GM23338 (cell line): ENCODE measurements at regions not wholly inside any gene's neighbourhood (a gene's known extent, or its start where the extent isn't known, plus 50 kb on each side); places are given as distances from the start of the nearest gene placed in this dataset.

Source experiments
- ATAC-seq: fragments of 200-7000 bp; cut with Tn5 transposase; 3 replicates; pipeline ENCODE4 v1.9.1; 2020
- DNase-seq: peaks from one replicate; pipeline ENCODE4 v3.0.0-alpha.2; 2015; ENCODE audit warnings: low spot score
- H2AFZ ChIP-seq: fragments of 200-600 bp; sonication (generic); 2 replicates; pipeline ENCODE4 v1.8.0; 2016; ENCODE audit warnings: antibody characterized with exemption, mild to moderate bottlenecking, moderate library complexity
- H3F3A ChIP-seq: fragments of 200-600 bp; sonication (generic); replicated peaks from 2 replicates; pipeline ENCODE4 v1.8.0; 2017; ENCODE audit warnings: antibody characterized with exemption, mixed run types, low read depth
- H3K27ac ChIP-seq: fragments of 200-600 bp; sonication (generic); 2 replicates; pipeline ENCODE4 v1.6.1; 2016; ENCODE audit warnings: low read depth
- H3K27me3 ChIP-seq: fragments of 200-600 bp; sonication (generic); 2 replicates; pipeline ENCODE4 v1.8.0; 2016; ENCODE audit warnings: mild to moderate bottlenecking, mixed run types, moderate library complexity; ENCODE audit not compliant: insufficient read depth
- H3K36me3 ChIP-seq: fragments of 200-600 bp; sonication (generic); 2 replicates; pipeline ENCODE4 v1.8.0; 2016; ENCODE audit warnings: mild to moderate bottlenecking; ENCODE audit not compliant: insufficient read depth
- H3K4me1 ChIP-seq: fragments of 200-600 bp; sonication (generic); 2 replicates; pipeline ENCODE4 v1.8.0; 2016; ENCODE audit warnings: mild to moderate bottlenecking, moderate library complexity; ENCODE audit not compliant: insufficient read depth
- H3K4me2 ChIP-seq: fragments of 200-600 bp; sonication (generic); 2 replicates; pipeline ENCODE4 v1.7.1; 2017; ENCODE audit warnings: mixed run types
- H3K4me3 ChIP-seq: fragments of 200-600 bp; sonication (generic); 2 replicates; pipeline ENCODE4 v1.6.1; 2016; ENCODE audit warnings: mixed run types
- H3K79me2 ChIP-seq: fragments of 200-600 bp; sonication (generic); replicated peaks from 2 replicates; pipeline ENCODE4 v1.8.0; 2017; ENCODE audit warnings: mild to moderate bottlenecking; ENCODE audit not compliant: insufficient read depth
- H3K9me2 ChIP-seq: fragments of 200-600 bp; sonication (generic); 2 replicates; pipeline ENCODE4 v1.8.0; 2017; ENCODE audit not compliant: insufficient read depth
- H4K20me1 ChIP-seq: fragments of 200-600 bp; sonication (generic); replicated peaks from 2 replicates; pipeline ENCODE4 v1.8.0; 2017; ENCODE audit warnings: mild to moderate bottlenecking; ENCODE audit not compliant: insufficient read depth
- H3K27ac Mint-ChIP-seq: 2 replicates; pipeline ENCODE4 v1.8.0; 2020; ENCODE audit warnings: inconsistent platforms, mild to moderate bottlenecking, moderate library complexity, mixed read lengths
- H3K27me3 Mint-ChIP-seq: 3 replicates; pipeline ENCODE4 v1.8.0; 2022; ENCODE audit warnings: low read depth, mild to moderate bottlenecking, moderate library complexity, mixed read lengths, inconsistent platforms; ENCODE audit not compliant: insufficient read depth, poor library complexity
- H3K36me3 Mint-ChIP-seq: 3 replicates; pipeline ENCODE4 v1.8.0; 2021; ENCODE audit warnings: low read depth, mild to moderate bottlenecking, inconsistent platforms, moderate library complexity, mixed read lengths
- H3K4me1 Mint-ChIP-seq: 3 replicates; pipeline ENCODE4 v1.8.0; 2020; ENCODE audit warnings: mild to moderate bottlenecking, inconsistent platforms, mixed read lengths
- H3K4me3 Mint-ChIP-seq: 3 replicates; pipeline ENCODE4 v1.8.0; 2021; ENCODE audit warnings: moderate library complexity, mild to moderate bottlenecking, inconsistent platforms, mixed read lengths
- H3K9me3 Mint-ChIP-seq: 3 replicates; pipeline ENCODE4 v1.8.0; 2020; ENCODE audit warnings: moderate library complexity, mild to moderate bottlenecking, inconsistent platforms, mixed read lengths
- CREB1 ChIP-seq: fragments of 250-450 bp; sonication (Bioruptor Pico); IDR thresholded peaks from 2 replicates; pipeline ENCODE4 v1.5.0; 2020; ENCODE audit warnings: low read depth, mild to moderate bottlenecking, moderate library complexity
- CTCF ChIP-seq, 2 experiments: fragments of 200-600 bp in 1 of 2; sonication (generic) in 1 of 2; conservative IDR thresholded peaks; 2 replicates each; pipeline versions ENCODE4 v1.5.1 to v1.6.1; 2016 to 2017; ENCODE audit warnings: antibody characterized with exemption in 2 of 2, low read depth in 2 of 2, mild to moderate bottlenecking in 2 of 2, moderate library complexity in 1 of 2
- ETS1 ChIP-seq: IDR thresholded peaks from 2 replicates; pipeline ENCODE4 v1.6.1; 2016; ENCODE audit warnings: antibody characterized with exemption
- EZH2 ChIP-seq: fragments of 200-600 bp; sonication (generic); IDR thresholded peaks from one replicate; pipeline ENCODE4 v1.8.0; 2017; ENCODE audit warnings: antibody characterized with exemption, mild to moderate bottlenecking, low read depth; ENCODE audit not compliant: unreplicated experiment
- EZH2phosphoT487 ChIP-seq: fragments of 200-600 bp; sonication (generic); IDR thresholded peaks from one replicate; pipeline ENCODE4 v1.8.1; 2018; ENCODE audit warnings: antibody characterized with exemption; ENCODE audit not compliant: unreplicated experiment
- JUNB ChIP-seq: IDR thresholded peaks from one replicate; pipeline ENCODE4 v1.6.1; 2016; ENCODE audit warnings: antibody characterized with exemption; ENCODE audit not compliant: unreplicated experiment
- NANOG ChIP-seq: IDR thresholded peaks from 2 replicates; pipeline ENCODE4 v1.6.1; 2016; ENCODE audit warnings: antibody characterized with exemption, borderline replicate concordance
- POLR2AphosphoS5 ChIP-seq: IDR thresholded peaks from 2 replicates; pipeline ENCODE4 v1.6.1; 2016; ENCODE audit warnings: antibody characterized with exemption, low read depth
- REST ChIP-seq: IDR thresholded peaks from one replicate; pipeline ENCODE4 v1.6.1; 2018; ENCODE audit warnings: antibody characterized with exemption; ENCODE audit not compliant: unreplicated experiment
- STAT1 ChIP-seq: IDR thresholded peaks from one replicate; pipeline ENCODE4 v1.6.1; 2016; ENCODE audit warnings: antibody characterized with exemption; ENCODE audit not compliant: unreplicated experiment
- ZNF114 ChIP-seq: fragments of 250-450 bp; sonication (Bioruptor Pico); IDR thresholded peaks from 2 replicates; pipeline ENCODE4 v1.5.0; 2020; ENCODE audit warnings: mild to moderate bottlenecking, moderate library complexity
- ZNF331 ChIP-seq: fragments of 250-450 bp; sonication (Bioruptor Pico); IDR thresholded peaks from 2 replicates; pipeline ENCODE4 v1.5.0; 2020; ENCODE audit warnings: low read depth, mild to moderate bottlenecking, moderate library complexity
- TF ChIP-seq, protein P1 (sequence below): fragments of 250-450 bp; sonication (Bioruptor Pico); IDR thresholded peaks from 2 replicates; pipeline ENCODE4 v1.5.0; 2020; ENCODE audit warnings: mild to moderate bottlenecking, moderate library complexity

DNA sequence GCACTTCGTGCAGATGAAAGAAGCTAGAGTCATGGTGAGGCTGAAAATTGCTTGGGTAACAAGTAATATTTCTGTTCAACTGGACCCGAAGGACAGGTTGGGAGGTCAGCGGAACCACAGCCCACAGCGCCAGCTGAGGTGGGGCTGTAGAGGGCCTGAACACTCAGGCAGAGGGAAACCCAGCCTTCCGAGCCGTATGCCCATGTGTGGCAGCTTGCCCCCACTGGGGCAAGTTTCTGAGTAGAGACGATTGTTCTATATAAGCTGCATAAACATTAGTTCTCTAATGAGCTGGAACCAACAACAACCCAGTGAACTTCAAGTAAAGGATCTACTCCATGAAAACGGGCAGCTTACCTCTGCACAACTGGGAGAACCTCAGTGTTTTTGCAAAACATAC, 58.4 kb upstream of the TNS3 start:
- no peak overlapping the region for H3K27ac ChIP-seq
- no peak for DNase-seq
- no peak overlapping the region for H3K4me3 Mint-ChIP-seq
- H3K36me3 Mint-ChIP-seq, result peaks cover 4% of the 10 kb centered on the region; the same call in 2 of the 3 replicates
- peak overlapping the region; percentile 28; the same call in 1 of the 2 replicates for H2AFZ ChIP-seq
- ATAC-seq, result no peak
- H3K9me2 ChIP-seq, result 0 out of 2 replicates have a peak, but pooled peaks cover 4% of the 10 kb centered on the region
- H3K27ac Mint-ChIP-seq, result no peak overlapping the region
- H3K4me2 ChIP-seq, result no peak overlapping the region
- H3K27me3 Mint-ChIP-seq, result peaks cover 6% of the 10 kb centered on the region
- H3K4me1 ChIP-seq, result peaks cover 18% of the 10 kb centered on the region
- H3K79me2 ChIP-seq, result no peaks in the 10 kb centered on the region
- no peaks in the 10 kb centered on the region for H3K36me3 ChIP-seq
- H3K4me3 ChIP-seq, result no peak overlapping the region
- peaks cover 9% of the 10 kb centered on the region; the same call in 2 of the 3 replicates for H3K9me3 Mint-ChIP-seq
- no peaks in the 10 kb centered on the region for H3K27me3 ChIP-seq
- peaks cover 27% of the 10 kb centered on the region for H3K4me1 Mint-ChIP-seq
- H3F3A ChIP-seq, result no peaks in the 10 kb centered on the region
- no peaks in the 10 kb centered on the region; the same call in 1 of the 2 replicates for H4K20me1 ChIP-seq
- TF ChIP-seq CREB1 (CRISPR knock-in tag) (no peak), ZNF331 (CRISPR knock-in tag) (no peak), EZH2phosphoT487 (no peak), NANOG (no peak), CTCF (conservative IDR thresholded peaks at IDR 0.05; ENCODE audit: low read depth in 2 of 2) (no peak), JUNB (no peak), REST (no peak), ETS1 (no peak), ZNF114 (CRISPR knock-in tag) (no peak), POLR2AphosphoS5 (no peak), EZH2 (no peak), STAT1 (no peak)
- TF ChIP-seq, protein P1, sequence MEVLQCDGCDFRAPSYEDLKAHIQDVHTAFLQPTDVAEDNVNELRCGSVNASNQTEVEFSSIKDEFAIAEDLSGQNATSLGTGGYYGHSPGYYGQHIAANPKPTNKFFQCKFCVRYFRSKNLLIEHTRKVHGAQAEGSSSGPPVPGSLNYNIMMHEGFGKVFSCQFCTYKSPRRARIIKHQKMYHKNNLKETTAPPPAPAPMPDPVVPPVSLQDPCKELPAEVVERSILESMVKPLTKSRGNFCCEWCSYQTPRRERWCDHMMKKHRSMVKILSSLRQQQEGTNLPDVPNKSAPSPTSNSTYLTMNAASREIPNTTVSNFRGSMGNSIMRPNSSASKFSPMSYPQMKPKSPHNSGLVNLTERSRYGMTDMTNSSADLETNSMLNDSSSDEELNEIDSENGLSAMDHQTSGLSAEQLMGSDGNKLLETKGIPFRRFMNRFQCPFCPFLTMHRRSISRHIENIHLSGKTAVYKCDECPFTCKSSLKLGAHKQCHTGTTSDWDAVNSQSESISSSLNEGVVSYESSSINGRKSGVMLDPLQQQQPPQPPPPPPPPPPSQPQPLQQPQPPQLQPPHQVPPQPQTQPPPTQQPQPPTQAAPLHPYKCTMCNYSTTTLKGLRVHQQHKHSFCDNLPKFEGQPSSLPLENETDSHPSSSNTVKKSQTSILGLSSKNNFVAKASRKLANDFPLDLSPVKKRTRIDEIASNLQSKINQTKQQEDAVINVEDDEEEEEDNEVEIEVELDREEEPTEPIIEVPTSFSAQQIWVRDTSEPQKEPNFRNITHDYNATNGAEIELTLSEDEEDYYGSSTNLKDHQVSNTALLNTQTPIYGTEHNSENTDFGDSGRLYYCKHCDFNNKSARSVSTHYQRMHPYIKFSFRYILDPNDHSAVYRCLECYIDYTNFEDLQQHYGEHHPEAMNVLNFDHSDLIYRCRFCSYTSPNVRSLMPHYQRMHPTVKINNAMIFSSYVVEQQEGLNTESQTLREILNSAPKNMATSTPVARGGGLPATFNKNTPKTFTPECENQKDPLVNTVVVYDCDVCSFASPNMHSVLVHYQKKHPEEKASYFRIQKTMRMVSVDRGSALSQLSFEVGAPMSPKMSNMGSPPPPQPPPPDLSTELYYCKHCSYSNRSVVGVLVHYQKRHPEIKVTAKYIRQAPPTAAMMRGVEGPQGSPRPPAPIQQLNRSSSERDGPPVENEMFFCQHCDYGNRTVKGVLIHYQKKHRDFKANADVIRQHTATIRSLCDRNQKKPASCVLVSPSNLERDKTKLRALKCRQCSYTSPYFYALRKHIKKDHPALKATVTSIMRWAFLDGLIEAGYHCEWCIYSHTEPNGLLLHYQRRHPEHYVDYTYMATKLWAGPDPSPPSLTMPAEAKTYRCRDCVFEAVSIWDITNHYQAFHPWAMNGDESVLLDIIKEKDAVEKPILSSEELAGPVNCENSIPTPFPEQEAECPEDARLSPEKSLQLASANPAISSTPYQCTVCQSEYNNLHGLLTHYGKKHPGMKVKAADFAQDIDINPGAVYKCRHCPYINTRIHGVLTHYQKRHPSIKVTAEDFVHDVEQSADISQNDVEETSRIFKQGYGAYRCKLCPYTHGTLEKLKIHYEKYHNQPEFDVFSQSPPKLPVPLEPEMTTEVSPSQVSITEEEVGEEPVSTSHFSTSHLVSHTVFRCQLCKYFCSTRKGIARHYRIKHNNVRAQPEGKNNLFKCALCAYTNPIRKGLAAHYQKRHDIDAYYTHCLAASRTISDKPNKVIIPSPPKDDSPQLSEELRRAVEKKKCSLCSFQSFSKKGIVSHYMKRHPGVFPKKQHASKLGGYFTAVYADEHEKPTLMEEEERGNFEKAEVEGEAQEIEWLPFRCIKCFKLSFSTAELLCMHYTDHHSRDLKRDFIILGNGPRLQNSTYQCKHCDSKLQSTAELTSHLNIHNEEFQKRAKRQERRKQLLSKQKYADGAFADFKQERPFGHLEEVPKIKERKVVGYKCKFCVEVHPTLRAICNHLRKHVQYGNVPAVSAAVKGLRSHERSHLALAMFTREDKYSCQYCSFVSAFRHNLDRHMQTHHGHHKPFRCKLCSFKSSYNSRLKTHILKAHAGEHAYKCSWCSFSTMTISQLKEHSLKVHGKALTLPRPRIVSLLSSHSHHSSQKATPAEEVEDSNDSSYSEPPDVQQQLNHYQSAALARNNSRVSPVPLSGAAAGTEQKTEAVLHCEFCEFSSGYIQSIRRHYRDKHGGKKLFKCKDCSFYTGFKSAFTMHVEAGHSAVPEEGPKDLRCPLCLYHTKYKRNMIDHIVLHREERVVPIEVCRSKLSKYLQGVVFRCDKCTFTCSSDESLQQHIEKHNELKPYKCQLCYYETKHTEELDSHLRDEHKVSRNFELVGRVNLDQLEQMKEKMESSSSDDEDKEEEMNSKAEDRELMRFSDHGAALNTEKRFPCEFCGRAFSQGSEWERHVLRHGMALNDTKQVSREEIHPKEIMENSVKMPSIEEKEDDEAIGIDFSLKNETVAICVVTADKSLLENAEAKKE (CRISPR knock-in tag), result no peak
